ENCODE measurements at regions not wholly inside any gene's neighbourhood (a gene's known extent, or its start where the extent isn't known, plus 50 kb on each side); places are given as distances from the start of the nearest gene placed in this dataset.
"Not testable (repeated sequence)": the region's sequence is repeated elsewhere in the genome, so short reads cannot be mapped to it uniquely, and the experiment has no call there.

DNA sequence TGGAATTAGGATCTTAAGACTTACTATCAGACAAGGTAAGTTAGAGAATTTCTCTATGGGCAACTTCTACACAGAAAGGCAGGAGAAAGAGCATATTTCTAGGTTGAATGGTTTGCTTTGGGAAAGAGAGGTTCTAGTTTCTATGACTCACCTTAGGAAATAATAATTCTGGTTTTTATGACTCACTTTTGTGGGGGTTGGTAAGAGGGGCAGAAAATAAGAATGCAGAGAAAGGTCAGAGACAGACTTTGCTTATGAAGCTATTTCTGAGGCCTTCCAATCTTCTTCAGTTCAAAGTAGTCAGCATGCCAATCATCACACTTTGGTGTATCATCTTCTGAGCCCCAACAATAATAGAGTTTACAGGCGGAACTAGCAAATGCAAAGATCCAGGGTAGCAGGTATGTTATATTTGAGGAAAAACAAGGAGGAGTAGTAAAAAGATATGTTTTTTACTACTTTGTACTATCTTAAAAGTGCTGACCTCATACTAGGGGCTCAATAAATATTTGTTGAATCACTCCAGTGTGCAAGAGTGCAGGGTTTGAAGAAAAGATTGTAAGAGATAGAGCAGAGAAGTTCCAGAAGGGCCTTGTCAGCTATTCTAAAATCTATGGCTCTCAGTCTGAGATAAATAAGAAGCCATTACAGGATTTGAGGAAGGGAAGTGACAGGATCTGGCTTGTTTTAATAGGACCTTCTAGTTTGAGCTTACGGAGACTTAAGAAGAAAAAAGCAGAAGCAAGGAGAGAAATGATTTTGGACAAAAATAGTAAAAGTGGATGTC, 56.7 kb upstream of the LRFN5 start:
- no peak overlapping the region for H3K4me3 ChIP-seq (ENCODE audit: control insufficient read depth, low read depth, low read length)
- DNase-seq (ENCODE audit: low read depth): no peak
- TF ChIP-seq, protein P1, sequence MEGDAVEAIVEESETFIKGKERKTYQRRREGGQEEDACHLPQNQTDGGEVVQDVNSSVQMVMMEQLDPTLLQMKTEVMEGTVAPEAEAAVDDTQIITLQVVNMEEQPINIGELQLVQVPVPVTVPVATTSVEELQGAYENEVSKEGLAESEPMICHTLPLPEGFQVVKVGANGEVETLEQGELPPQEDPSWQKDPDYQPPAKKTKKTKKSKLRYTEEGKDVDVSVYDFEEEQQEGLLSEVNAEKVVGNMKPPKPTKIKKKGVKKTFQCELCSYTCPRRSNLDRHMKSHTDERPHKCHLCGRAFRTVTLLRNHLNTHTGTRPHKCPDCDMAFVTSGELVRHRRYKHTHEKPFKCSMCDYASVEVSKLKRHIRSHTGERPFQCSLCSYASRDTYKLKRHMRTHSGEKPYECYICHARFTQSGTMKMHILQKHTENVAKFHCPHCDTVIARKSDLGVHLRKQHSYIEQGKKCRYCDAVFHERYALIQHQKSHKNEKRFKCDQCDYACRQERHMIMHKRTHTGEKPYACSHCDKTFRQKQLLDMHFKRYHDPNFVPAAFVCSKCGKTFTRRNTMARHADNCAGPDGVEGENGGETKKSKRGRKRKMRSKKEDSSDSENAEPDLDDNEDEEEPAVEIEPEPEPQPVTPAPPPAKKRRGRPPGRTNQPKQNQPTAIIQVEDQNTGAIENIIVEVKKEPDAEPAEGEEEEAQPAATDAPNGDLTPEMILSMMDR (IDR thresholded peaks at IDR 0.05; ENCODE audit: control insufficient read depth, insufficient read depth, low read depth, low read length, missing control alignments): no peak

DNA sequence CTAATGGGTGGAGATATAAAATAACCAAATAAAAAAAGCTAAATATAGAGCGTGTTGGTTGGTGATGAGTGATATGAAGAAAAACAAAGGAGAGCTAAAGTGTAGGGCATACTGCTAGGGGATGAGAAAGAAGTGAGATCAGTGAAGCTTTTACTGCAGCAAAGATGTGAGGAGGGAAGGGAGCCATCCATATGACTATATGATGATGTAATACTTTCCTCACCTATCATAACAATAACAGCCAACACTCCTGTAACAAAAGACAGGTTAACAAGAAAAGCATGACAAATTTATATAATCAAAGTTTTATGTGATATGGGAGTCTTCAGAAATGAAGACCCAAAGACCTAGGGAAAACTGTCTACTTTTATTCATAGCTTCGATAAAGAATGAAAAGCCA, 57.4 kb upstream of the LRFN5 start:
- no peak overlapping the region for H3K4me3 ChIP-seq (ENCODE audit: control insufficient read depth, low read depth, low read length)
- TF ChIP-seq, protein P1 (IDR thresholded peaks at IDR 0.05; ENCODE audit: control insufficient read depth, insufficient read depth, low read depth, low read length, missing control alignments): no peak
- no peak for DNase-seq (ENCODE audit: low read depth)

- no peak for DNase-seq (ENCODE audit: low read depth)
- H3K4me3 ChIP-seq (ENCODE audit: control insufficient read depth, low read depth, low read length): no peak overlapping the region
- TF ChIP-seq, protein P1 (IDR thresholded peaks at IDR 0.05; ENCODE audit: control insufficient read depth, insufficient read depth, low read depth, low read length, missing control alignments): no peak
Measured at GRCh38 chr14:41548666-41549065, 58.0 kb upstream of the LRFN5 start.

DNA sequence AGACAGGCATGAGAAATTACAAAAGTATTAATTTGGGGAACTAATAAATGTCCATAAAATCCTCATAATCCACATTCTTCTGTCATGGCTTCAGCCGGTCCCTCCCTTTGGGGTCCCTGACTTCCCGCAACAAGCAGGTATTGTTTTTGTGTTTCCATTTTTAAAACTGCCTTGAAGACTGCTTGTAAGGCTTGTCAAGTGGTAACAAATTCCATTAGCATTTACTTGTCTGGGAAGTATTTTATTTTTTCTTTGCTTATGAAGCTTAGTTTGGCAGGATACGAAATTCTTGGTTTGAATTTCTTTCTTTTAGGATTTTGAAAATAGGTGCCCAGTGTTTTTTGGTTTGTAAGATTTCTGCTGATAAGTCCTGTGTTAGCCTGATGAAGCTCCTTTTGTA, 65.3 kb upstream of the LRFN5 start:
- no peak overlapping the region for H3K4me3 ChIP-seq (ENCODE audit: control insufficient read depth, low read depth, low read length)
- no peak for DNase-seq (ENCODE audit: low read depth)
- TF ChIP-seq, protein P1 (IDR thresholded peaks at IDR 0.05; ENCODE audit: control insufficient read depth, insufficient read depth, low read depth, low read length, missing control alignments): no peak

GRCh38 chr14:41532255-41532654, 74.4 kb upstream of the LRFN5 start:
- DNase-seq (ENCODE audit: low read depth): no peak
- TF ChIP-seq, protein P1 (IDR thresholded peaks at IDR 0.05; ENCODE audit: control insufficient read depth, insufficient read depth, low read depth, low read length, missing control alignments): no peak
- H3K4me3 ChIP-seq (ENCODE audit: control insufficient read depth, low read depth, low read length): no peak overlapping the region

DNA sequence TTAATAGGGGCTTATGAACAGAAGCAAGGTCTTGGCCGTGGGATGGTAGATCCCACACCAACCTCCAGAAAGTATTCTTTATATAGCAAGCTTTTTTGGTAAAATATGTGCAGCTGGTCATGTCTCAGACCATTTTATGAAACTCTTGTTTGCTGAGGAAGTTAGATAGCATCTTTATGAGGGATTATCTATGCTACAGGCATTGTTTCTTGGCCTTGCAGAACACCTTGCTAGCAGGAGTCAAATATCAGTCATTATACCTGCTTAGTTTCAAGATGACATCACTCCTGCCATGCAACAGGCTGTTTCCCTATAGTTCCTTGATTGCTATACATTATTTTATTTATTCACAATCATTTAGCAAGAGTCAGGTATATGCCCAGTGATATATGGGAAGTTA, 84.8 kb upstream of the LRFN5 start:
- DNase-seq (ENCODE audit: low read depth): no peak
- TF ChIP-seq, protein P1 (IDR thresholded peaks at IDR 0.05; ENCODE audit: control insufficient read depth, insufficient read depth, low read depth, low read length, missing control alignments): no peak
- H3K4me3 ChIP-seq (ENCODE audit: control insufficient read depth, low read depth, low read length): no peak overlapping the region

GRCh38 chr14:41518030-41518429, 88.6 kb upstream of the LRFN5 start:
- not testable (repeated sequence) for DNase-seq (ENCODE audit: low read depth); H3K4me3 ChIP-seq (ENCODE audit: control insufficient read depth, low read depth, low read length)

Data from AG09309 (cell line).